ENCODE measurements at regions not wholly inside any gene's neighbourhood (a gene's known extent, or its start where the extent isn't known, plus 50 kb on each side); places are given as distances from the start of the nearest gene placed in this dataset.

DNA sequence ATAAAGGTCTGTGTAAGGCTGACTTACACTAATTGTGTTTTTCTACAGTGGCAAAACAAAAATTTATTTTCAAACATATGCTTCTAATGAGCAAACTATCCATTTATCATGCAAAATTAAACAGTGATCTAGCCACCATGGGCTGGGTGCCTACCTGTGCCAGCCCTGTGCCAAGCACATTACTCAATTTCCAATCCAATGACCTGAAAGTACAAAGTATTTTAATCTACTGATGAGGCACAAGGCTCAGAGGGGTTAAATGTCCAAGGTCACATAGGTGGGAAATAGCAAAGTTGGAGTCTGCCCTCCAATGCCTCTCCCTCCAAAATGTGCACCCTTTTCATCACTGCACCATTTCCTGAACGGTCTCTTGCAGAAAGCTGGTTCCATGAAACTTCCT lies 279.1 kb upstream of the FMN2 start:
- TF ChIP-seq, protein P1, sequence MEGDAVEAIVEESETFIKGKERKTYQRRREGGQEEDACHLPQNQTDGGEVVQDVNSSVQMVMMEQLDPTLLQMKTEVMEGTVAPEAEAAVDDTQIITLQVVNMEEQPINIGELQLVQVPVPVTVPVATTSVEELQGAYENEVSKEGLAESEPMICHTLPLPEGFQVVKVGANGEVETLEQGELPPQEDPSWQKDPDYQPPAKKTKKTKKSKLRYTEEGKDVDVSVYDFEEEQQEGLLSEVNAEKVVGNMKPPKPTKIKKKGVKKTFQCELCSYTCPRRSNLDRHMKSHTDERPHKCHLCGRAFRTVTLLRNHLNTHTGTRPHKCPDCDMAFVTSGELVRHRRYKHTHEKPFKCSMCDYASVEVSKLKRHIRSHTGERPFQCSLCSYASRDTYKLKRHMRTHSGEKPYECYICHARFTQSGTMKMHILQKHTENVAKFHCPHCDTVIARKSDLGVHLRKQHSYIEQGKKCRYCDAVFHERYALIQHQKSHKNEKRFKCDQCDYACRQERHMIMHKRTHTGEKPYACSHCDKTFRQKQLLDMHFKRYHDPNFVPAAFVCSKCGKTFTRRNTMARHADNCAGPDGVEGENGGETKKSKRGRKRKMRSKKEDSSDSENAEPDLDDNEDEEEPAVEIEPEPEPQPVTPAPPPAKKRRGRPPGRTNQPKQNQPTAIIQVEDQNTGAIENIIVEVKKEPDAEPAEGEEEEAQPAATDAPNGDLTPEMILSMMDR (IDR thresholded peaks at IDR 0.05; ENCODE audit: insufficient read depth, low read length, poor library complexity, severe bottlenecking): no peak
- no peak for TF ChIP-seq EZH2phosphoT487 (conservative IDR thresholded peaks at IDR 0.05; ENCODE audit: low read length)
- H3K36me3 ChIP-seq (ENCODE audit: low read length): no peaks in the 10 kb centered on the region
- H3K27me3 ChIP-seq (ENCODE audit: low read length): no peaks in the 10 kb centered on the region
- H3K4me3 ChIP-seq (ENCODE audit: insufficient read depth, low read length, poor library complexity, severe bottlenecking): no peak overlapping the region
- no peak overlapping the region for H3K27ac ChIP-seq (ENCODE audit: low read depth, low read length)
- no peaks in the 10 kb centered on the region for H3K9me2 ChIP-seq (replicated peaks; ENCODE audit: insufficient read depth, low read length)
- H3K9me3 ChIP-seq (ENCODE audit: insufficient read depth, low read length): no peaks in the 10 kb centered on the region
- no peaks in the 10 kb centered on the region for H3F3A ChIP-seq (ENCODE audit: insufficient read depth)
- H3K9ac ChIP-seq (ENCODE audit: low read length): no peak overlapping the region
- no peaks in the 10 kb centered on the region for H4K20me1 ChIP-seq (ENCODE audit: low read depth, low read length)
- no peak overlapping the region for H2AFZ ChIP-seq (ENCODE audit: low read depth, low read length, severe bottlenecking)
- no peak overlapping the region for H3K4me2 ChIP-seq (ENCODE audit: low read depth, low read length, poor library complexity, severe bottlenecking)
- no peaks in the 10 kb centered on the region for H3K79me2 ChIP-seq (ENCODE audit: insufficient read depth, low read length)

DNA sequence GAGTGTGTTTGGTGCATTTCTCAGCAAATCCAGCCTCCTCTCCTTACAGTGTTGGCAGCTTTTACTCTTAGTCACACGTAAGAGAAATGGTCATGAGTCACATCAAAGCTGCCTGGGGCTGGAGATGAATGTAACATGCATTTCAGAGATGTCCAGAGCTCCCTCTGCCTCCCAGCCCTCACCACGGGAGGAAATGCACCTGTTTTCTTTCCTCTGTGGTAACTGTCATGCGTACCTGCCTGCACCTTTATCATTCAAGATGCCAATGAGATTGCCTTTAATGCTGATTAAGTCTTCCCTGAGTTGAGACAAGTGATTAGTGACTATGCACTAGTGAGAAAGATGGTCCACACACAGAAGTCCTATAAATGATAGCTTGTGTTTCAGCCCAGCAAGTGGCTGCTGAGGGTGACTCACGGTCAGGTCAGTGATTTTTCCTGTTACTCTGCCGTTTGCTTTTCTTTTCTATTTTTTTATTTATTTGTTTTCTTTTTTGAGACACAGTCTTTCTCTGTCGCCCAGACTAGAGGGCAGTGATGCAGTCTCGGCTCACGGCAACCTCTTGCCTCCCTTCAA lies 277.3 kb upstream of the FMN2 start:
- Histone ChIP-seq H3K27ac (ENCODE audit: low read depth, low read length) (no peak overlapping the region), H3F3A (ENCODE audit: insufficient read depth) (no peaks in the 10 kb centered on the region), H3K9ac (ENCODE audit: low read length) (no peak overlapping the region), H3K9me2 (replicated peaks; ENCODE audit: insufficient read depth, low read length) (no peaks in the 10 kb centered on the region), H3K36me3 (ENCODE audit: low read length) (no peaks in the 10 kb centered on the region), H3K9me3 (ENCODE audit: insufficient read depth, low read length) (no peaks in the 10 kb centered on the region), H3K4me3 (ENCODE audit: insufficient read depth, low read length, poor library complexity, severe bottlenecking) (no peak overlapping the region), H4K20me1 (ENCODE audit: low read depth, low read length) (no peaks in the 10 kb centered on the region), H3K27me3 (ENCODE audit: low read length) (no peaks in the 10 kb centered on the region), H3K79me2 (ENCODE audit: insufficient read depth, low read length) (no peaks in the 10 kb centered on the region), H2AFZ (ENCODE audit: low read depth, low read length, severe bottlenecking) (no peak overlapping the region), H3K4me2 (ENCODE audit: low read depth, low read length, poor library complexity, severe bottlenecking) (no peak overlapping the region)
- no peak for TF ChIP-seq EZH2phosphoT487 (conservative IDR thresholded peaks at IDR 0.05; ENCODE audit: low read length)
- TF ChIP-seq, protein P1 (IDR thresholded peaks at IDR 0.05; ENCODE audit: insufficient read depth, low read length, poor library complexity, severe bottlenecking): no peak

GRCh38 chr1:239815074-239815473 lies 276.6 kb upstream of the FMN2 start:
- Histone ChIP-seq H3K36me3 (ENCODE audit: low read length) (no peaks in the 10 kb centered on the region), H3K9me2 (replicated peaks; ENCODE audit: insufficient read depth, low read length) (no peaks in the 10 kb centered on the region), H3K9me3 (ENCODE audit: insufficient read depth, low read length) (no peaks in the 10 kb centered on the region), H4K20me1 (ENCODE audit: low read depth, low read length) (no peaks in the 10 kb centered on the region), H3K4me2 (ENCODE audit: low read depth, low read length, poor library complexity, severe bottlenecking) (no peak overlapping the region), H3K4me3 (ENCODE audit: insufficient read depth, low read length, poor library complexity, severe bottlenecking) (no peak overlapping the region), H3K9ac (ENCODE audit: low read length) (no peak overlapping the region), H3K27me3 (ENCODE audit: low read length) (no peaks in the 10 kb centered on the region), H2AFZ (ENCODE audit: low read depth, low read length, severe bottlenecking) (no peak overlapping the region), H3F3A (ENCODE audit: insufficient read depth) (no peaks in the 10 kb centered on the region), H3K27ac (ENCODE audit: low read depth, low read length) (no peak overlapping the region), H3K79me2 (ENCODE audit: insufficient read depth, low read length) (no peaks in the 10 kb centered on the region)
- TF ChIP-seq, protein P1 (IDR thresholded peaks at IDR 0.05; ENCODE audit: insufficient read depth, low read length, poor library complexity, severe bottlenecking): no peak
- no peak for TF ChIP-seq EZH2phosphoT487 (conservative IDR thresholded peaks at IDR 0.05; ENCODE audit: low read length)
